GM23338 (cell line): ENCODE measurements at regions not wholly inside any gene's neighbourhood (a gene's known extent, or its start where the extent isn't known, plus 50 kb on each side); places are given as distances from the start of the nearest gene placed in this dataset.

ENCODE experiments used
- ATAC-seq: fragments of 200-7000 bp; cut with Tn5 transposase; 3 replicates; pipeline ENCODE4 v1.9.1; 2020
- DNase-seq: peaks from one replicate; pipeline ENCODE4 v3.0.0-alpha.2; 2015; ENCODE audit warnings: low spot score
- H2AFZ ChIP-seq: fragments of 200-600 bp; sonication (generic); 2 replicates; pipeline ENCODE4 v1.8.0; 2016; ENCODE audit warnings: antibody characterized with exemption, mild to moderate bottlenecking, moderate library complexity
- H3F3A ChIP-seq: fragments of 200-600 bp; sonication (generic); replicated peaks from 2 replicates; pipeline ENCODE4 v1.8.0; 2017; ENCODE audit warnings: antibody characterized with exemption, mixed run types, low read depth
- H3K27ac ChIP-seq: fragments of 200-600 bp; sonication (generic); 2 replicates; pipeline ENCODE4 v1.6.1; 2016; ENCODE audit warnings: low read depth
- H3K27me3 ChIP-seq: fragments of 200-600 bp; sonication (generic); 2 replicates; pipeline ENCODE4 v1.8.0; 2016; ENCODE audit warnings: mild to moderate bottlenecking, mixed run types, moderate library complexity; ENCODE audit not compliant: insufficient read depth
- H3K36me3 ChIP-seq: fragments of 200-600 bp; sonication (generic); 2 replicates; pipeline ENCODE4 v1.8.0; 2016; ENCODE audit warnings: mild to moderate bottlenecking; ENCODE audit not compliant: insufficient read depth
- H3K4me1 ChIP-seq: fragments of 200-600 bp; sonication (generic); 2 replicates; pipeline ENCODE4 v1.8.0; 2016; ENCODE audit warnings: mild to moderate bottlenecking, moderate library complexity; ENCODE audit not compliant: insufficient read depth
- H3K4me2 ChIP-seq: fragments of 200-600 bp; sonication (generic); 2 replicates; pipeline ENCODE4 v1.7.1; 2017; ENCODE audit warnings: mixed run types
- H3K4me3 ChIP-seq: fragments of 200-600 bp; sonication (generic); 2 replicates; pipeline ENCODE4 v1.6.1; 2016; ENCODE audit warnings: mixed run types
- H3K79me2 ChIP-seq: fragments of 200-600 bp; sonication (generic); replicated peaks from 2 replicates; pipeline ENCODE4 v1.8.0; 2017; ENCODE audit warnings: mild to moderate bottlenecking; ENCODE audit not compliant: insufficient read depth
- H3K9me2 ChIP-seq: fragments of 200-600 bp; sonication (generic); 2 replicates; pipeline ENCODE4 v1.8.0; 2017; ENCODE audit not compliant: insufficient read depth
- H4K20me1 ChIP-seq: fragments of 200-600 bp; sonication (generic); replicated peaks from 2 replicates; pipeline ENCODE4 v1.8.0; 2017; ENCODE audit warnings: mild to moderate bottlenecking; ENCODE audit not compliant: insufficient read depth
- H3K27ac Mint-ChIP-seq: 2 replicates; pipeline ENCODE4 v1.8.0; 2020; ENCODE audit warnings: inconsistent platforms, mild to moderate bottlenecking, moderate library complexity, mixed read lengths
- H3K27me3 Mint-ChIP-seq: 3 replicates; pipeline ENCODE4 v1.8.0; 2022; ENCODE audit warnings: low read depth, mild to moderate bottlenecking, moderate library complexity, mixed read lengths, inconsistent platforms; ENCODE audit not compliant: insufficient read depth, poor library complexity
- H3K36me3 Mint-ChIP-seq: 3 replicates; pipeline ENCODE4 v1.8.0; 2021; ENCODE audit warnings: low read depth, mild to moderate bottlenecking, inconsistent platforms, moderate library complexity, mixed read lengths
- H3K4me1 Mint-ChIP-seq: 3 replicates; pipeline ENCODE4 v1.8.0; 2020; ENCODE audit warnings: mild to moderate bottlenecking, inconsistent platforms, mixed read lengths
- H3K4me3 Mint-ChIP-seq: 3 replicates; pipeline ENCODE4 v1.8.0; 2021; ENCODE audit warnings: moderate library complexity, mild to moderate bottlenecking, inconsistent platforms, mixed read lengths
- H3K9me3 Mint-ChIP-seq: 3 replicates; pipeline ENCODE4 v1.8.0; 2020; ENCODE audit warnings: moderate library complexity, mild to moderate bottlenecking, inconsistent platforms, mixed read lengths
- CREB1 ChIP-seq: fragments of 250-450 bp; sonication (Bioruptor Pico); IDR thresholded peaks from 2 replicates; pipeline ENCODE4 v1.5.0; 2020; ENCODE audit warnings: low read depth, mild to moderate bottlenecking, moderate library complexity
- CTCF ChIP-seq, 2 experiments: fragments of 200-600 bp in 1 of 2; sonication (generic) in 1 of 2; conservative IDR thresholded peaks; 2 replicates each; pipeline versions ENCODE4 v1.5.1 to v1.6.1; 2016 to 2017; ENCODE audit warnings: antibody characterized with exemption in 2 of 2, low read depth in 2 of 2, mild to moderate bottlenecking in 2 of 2, moderate library complexity in 1 of 2
- ETS1 ChIP-seq: IDR thresholded peaks from 2 replicates; pipeline ENCODE4 v1.6.1; 2016; ENCODE audit warnings: antibody characterized with exemption
- EZH2 ChIP-seq: fragments of 200-600 bp; sonication (generic); IDR thresholded peaks from one replicate; pipeline ENCODE4 v1.8.0; 2017; ENCODE audit warnings: antibody characterized with exemption, mild to moderate bottlenecking, low read depth; ENCODE audit not compliant: unreplicated experiment
- EZH2phosphoT487 ChIP-seq: fragments of 200-600 bp; sonication (generic); IDR thresholded peaks from one replicate; pipeline ENCODE4 v1.8.1; 2018; ENCODE audit warnings: antibody characterized with exemption; ENCODE audit not compliant: unreplicated experiment
- JUNB ChIP-seq: IDR thresholded peaks from one replicate; pipeline ENCODE4 v1.6.1; 2016; ENCODE audit warnings: antibody characterized with exemption; ENCODE audit not compliant: unreplicated experiment
- NANOG ChIP-seq: IDR thresholded peaks from 2 replicates; pipeline ENCODE4 v1.6.1; 2016; ENCODE audit warnings: antibody characterized with exemption, borderline replicate concordance
- POLR2AphosphoS5 ChIP-seq: IDR thresholded peaks from 2 replicates; pipeline ENCODE4 v1.6.1; 2016; ENCODE audit warnings: antibody characterized with exemption, low read depth
- REST ChIP-seq: IDR thresholded peaks from one replicate; pipeline ENCODE4 v1.6.1; 2018; ENCODE audit warnings: antibody characterized with exemption; ENCODE audit not compliant: unreplicated experiment
- STAT1 ChIP-seq: IDR thresholded peaks from one replicate; pipeline ENCODE4 v1.6.1; 2016; ENCODE audit warnings: antibody characterized with exemption; ENCODE audit not compliant: unreplicated experiment
- ZNF114 ChIP-seq: fragments of 250-450 bp; sonication (Bioruptor Pico); IDR thresholded peaks from 2 replicates; pipeline ENCODE4 v1.5.0; 2020; ENCODE audit warnings: mild to moderate bottlenecking, moderate library complexity
- ZNF331 ChIP-seq: fragments of 250-450 bp; sonication (Bioruptor Pico); IDR thresholded peaks from 2 replicates; pipeline ENCODE4 v1.5.0; 2020; ENCODE audit warnings: low read depth, mild to moderate bottlenecking, moderate library complexity
- ZNF462 ChIP-seq: fragments of 250-450 bp; sonication (Bioruptor Pico); IDR thresholded peaks from 2 replicates; pipeline ENCODE4 v1.5.0; 2020; ENCODE audit warnings: mild to moderate bottlenecking, moderate library complexity

GRCh38 chr1:168394858-168395257, 114.2 kb downstream of the TBX19 start:
- H3K36me3 Mint-ChIP-seq = no peaks in the 10 kb centered on the region

More at GRCh38 chr1:168394858-168395257, 114.2 kb downstream of the TBX19 start:
- TF ChIP-seq ZNF114 (CRISPR knock-in tag) (no peak), EZH2 (no peak), ZNF331 (no peak), EZH2phosphoT487 (no peak), STAT1 (no peak), ETS1 (no peak), CREB1 (CRISPR knock-in tag) (no peak), CTCF (conservative IDR thresholded peaks at IDR 0.05; ENCODE audit: low read depth in 2 of 2) (no peak), POLR2AphosphoS5 (no peak), NANOG (no peak), JUNB (no peak), REST (no peak), ZNF462 (CRISPR knock-in tag) (no peak)
- H4K20me1 ChIP-seq = no peaks in the 10 kb centered on the region
- H3K27ac ChIP-seq = no peak overlapping the region
- Mint-ChIP-seq H3K4me1 (peaks cover 14% of the 10 kb centered on the region), H3K4me3 (no peak overlapping the region), H3K9me3 (no peaks in the 10 kb centered on the region), H3K27ac (no peak overlapping the region), H3K27me3 (peaks cover 3% of the 10 kb centered on the region)
- H3F3A ChIP-seq = no peaks in the 10 kb centered on the region
- H3K4me1 ChIP-seq = peaks cover 8% of the 10 kb centered on the region
- no peaks in the 10 kb centered on the region for H3K36me3 ChIP-seq
- no peak overlapping the region for H3K4me3 ChIP-seq
- H3K9me2 ChIP-seq = no peaks in the 10 kb centered on the region
- ATAC-seq (no peak), DNase-seq (no peak)
- no peaks in the 10 kb centered on the region for H3K27me3 ChIP-seq
- H3K79me2 ChIP-seq = no peaks in the 10 kb centered on the region
- H2AFZ ChIP-seq = no peak overlapping the region
- no peak overlapping the region for H3K4me2 ChIP-seq
